ENCODE measurements at regions not wholly inside any gene's neighbourhood (a gene's known extent, or its start where the extent isn't known, plus 50 kb on each side); places are given as distances from the start of the nearest gene placed in this dataset.

DNA sequence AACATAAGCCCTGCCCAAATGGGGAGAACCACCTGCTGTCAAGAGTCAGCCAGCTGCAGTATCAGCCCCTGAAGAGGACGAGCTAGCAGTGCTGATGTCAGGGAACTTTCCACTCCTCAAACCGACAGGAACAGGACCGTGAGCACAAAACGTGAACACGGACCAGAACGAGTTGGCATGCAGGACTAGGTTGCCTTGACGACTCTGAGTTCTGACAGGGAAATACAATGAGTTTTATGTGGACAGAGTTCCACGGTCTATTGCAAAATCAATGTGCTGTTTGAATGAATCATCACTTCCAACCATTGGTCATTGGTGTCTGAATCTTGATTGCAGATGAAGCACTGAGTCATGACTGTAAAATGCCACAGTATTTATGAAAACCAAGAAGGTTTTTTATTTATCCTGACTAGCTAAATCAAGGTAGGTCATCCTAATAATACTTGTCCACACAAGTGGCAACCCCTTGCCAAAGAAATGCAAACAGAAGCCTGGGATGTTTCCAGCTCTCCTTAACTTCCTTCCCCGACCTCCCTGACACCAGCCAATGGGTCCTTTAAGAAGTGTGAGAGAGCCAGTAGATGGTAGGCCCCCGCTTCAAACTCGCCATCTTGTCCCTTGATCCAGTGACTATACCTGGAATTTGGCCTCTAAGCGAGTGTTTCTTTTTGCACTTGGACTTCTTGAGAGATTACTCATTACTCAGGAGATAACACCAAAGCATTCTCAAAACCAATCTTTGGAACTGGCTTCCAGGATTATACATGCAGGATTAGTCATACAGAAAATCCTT is 119.6 kb downstream of the ASB7 start:
- CTCF ChIA-PET (ENCODE audit: low intra/inter-chr PET ratio): no interaction called here
- Histone ChIP-seq H3K27me3 (ENCODE audit: control insufficient read depth in 2 of 2, insufficient read depth in 2 of 2, low read length in 2 of 2) (peaks cover 4 to 30% of the 10 kb centered on the region in 2 experiments; a peak in 3 of 5 replicates), H3K9me1 (ENCODE audit: control insufficient read depth, insufficient read depth, low read length) (no peaks in the 10 kb centered on the region), H3K9ac (ENCODE audit: insufficient read depth in 1 of 2, low read depth in 2 of 2, low read length in 2 of 2) (no peak overlapping the region), H3K27ac (ENCODE audit: extremely low read depth, low read depth, low read length) (no peak overlapping the region), H3K4me1 (replicated peaks in 1 of 2; ENCODE audit: control insufficient read depth in 2 of 2, insufficient read depth in 2 of 2, low read length in 2 of 2) (no peaks in the 10 kb centered on the region), H3K79me2 (ENCODE audit: control insufficient read depth, insufficient read depth, low read length) (no peaks in the 10 kb centered on the region), H2AFZ (ENCODE audit: low read depth, low read length) (no peak overlapping the region), H3K4me2 (ENCODE audit: insufficient read depth, low read length) (no peak overlapping the region), H4K20me1 (replicated peaks; ENCODE audit: control insufficient read depth, insufficient read depth, low read length) (no peaks in the 10 kb centered on the region), H3K36me3 (ENCODE audit: control insufficient read depth, insufficient read depth, low read length) (no peaks in the 10 kb centered on the region), H3K9me3 (replicated peaks; ENCODE audit: control insufficient read depth, insufficient read depth, low read depth, low read length) (no peaks in the 10 kb centered on the region), H3K4me3 (no peak overlapping the region)
- in situ Hi-C loops (cut with MboI): no loop called here
- no peak for DNase-seq (ENCODE audit: extremely low read depth in 1 of 4, low spot score in 3 of 4)
- FAIRE-seq: peak; percentile 11
- no peak for ATAC-seq
- intact Hi-C loops (cut with micrococcal nuclease): no loop called here
- WGBS (ENCODE audit: insufficient coverage, low coverage, missing lambda C conversion rate): under 1% methylated on average over 12 of the region's 12 CpGs
- no TSS peak for BruUV-seq (replicated peaks)
- TF ChIP-seq CEBPB (tag; IDR thresholded peaks at IDR 0.05): peak; percentile 83
- 0 out of 2 replicates have a peak, but pooled peaks have one; percentile 8 for TF ChIP-seq NFE2 (IDR thresholded peaks at IDR 0.05; ENCODE audit: low read depth)
- peak; percentile 41; the same call in 1 of the 2 replicates for TF ChIP-seq RFX1 (IDR thresholded peaks at IDR 0.05)
- peak; percentile 86 for TF ChIP-seq FOSL1 (tag; conservative IDR thresholded peaks at IDR 0.05)
- 0 out of 2 replicates have a peak, but pooled peaks have one; percentile 8 for TF ChIP-seq MAFG (tag; conservative IDR thresholded peaks at IDR 0.05)
- no peak for TF ChIP-seq CHD2 (IDR thresholded peaks at IDR 0.05; ENCODE audit: low read depth, low read length)
- TF ChIP-seq XRCC5 (IDR thresholded peaks at IDR 0.05; ENCODE audit: low read depth, low read length): no peak
- TF ChIP-seq, protein P1, sequence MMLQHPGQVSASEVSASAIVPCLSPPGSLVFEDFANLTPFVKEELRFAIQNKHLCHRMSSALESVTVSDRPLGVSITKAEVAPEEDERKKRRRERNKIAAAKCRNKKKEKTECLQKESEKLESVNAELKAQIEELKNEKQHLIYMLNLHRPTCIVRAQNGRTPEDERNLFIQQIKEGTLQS (IDR thresholded peaks at IDR 0.05): 0 out of 2 replicates have a peak, but pooled peaks have one; percentile 53
- TF ChIP-seq, protein P1 (CRISPR knock-in tag; conservative IDR thresholded peaks at IDR 0.05): no peak
- TF ChIP-seq JUND (IDR thresholded peaks at IDR 0.05; ENCODE audit: borderline replicate concordance, low read depth, low read length): peak; percentile 25; the same call in 1 of the 2 replicates
- no peak for TF ChIP-seq JUND (tag; IDR thresholded peaks at IDR 0.05; ENCODE audit: borderline replicate concordance, low read depth, low read length)
- no peak for TF ChIP-seq CEBPG (CRISPR knock-in tag; IDR thresholded peaks at IDR 0.05)
- TF ChIP-seq CEBPG (tag; conservative IDR thresholded peaks at IDR 0.05 in 1 of 2, IDR thresholded peaks at IDR 0.05 in 1 of 2): peak; percentile 32 to 75; a peak in 2 of 4 replicates
- POLR2A ChIA-PET: interaction anchor here (0.8 kb wide), 1 partner anchor 1599 kb away, joined by 4 read pairs; no protein-coding TSS in a partner anchor

All from K562 (cell line).